Hippocampal formation (tissue), 2 donors: ENCODE measurements at regions not wholly inside any gene's neighbourhood (a gene's known extent, or its start where the extent isn't known, plus 50 kb on each side); places are given as distances from the start of the nearest gene placed in this dataset.

ENCODE experiments used
- DNase-seq, 2 donors: peaks; one replicate each; lab custom pipeline; 2025; lab: John Stamatoyannopoulos, UW

- no peak for DNase-seq
These were observed 52.1 kb upstream of the DIPK1A start for GRCh38 chr1:93013145-93014065.

DNA sequence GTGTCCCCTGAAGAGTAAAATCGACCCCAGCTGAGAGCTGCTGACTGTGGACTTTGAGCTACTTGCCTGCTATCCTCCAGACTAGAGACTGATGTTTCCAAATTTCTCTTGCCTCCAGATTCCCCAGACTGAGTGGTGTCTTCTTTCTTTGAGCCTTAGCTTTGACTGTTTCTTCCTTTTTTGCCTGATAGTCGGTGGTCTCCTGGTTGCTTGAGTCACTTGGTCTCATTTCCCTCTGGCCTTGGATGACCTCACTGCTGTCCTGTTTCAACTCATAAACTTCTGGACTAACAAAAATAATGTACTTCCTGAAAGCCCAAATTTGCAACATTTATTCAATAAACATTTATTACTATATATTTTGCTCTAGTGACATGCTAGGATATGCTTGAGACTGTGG, 52.9 kb upstream of the DIPK1A start:
- DNase-seq: no peak

GRCh38 chr1:93015590-93015989, 54.3 kb upstream of the DIPK1A start:
- DNase-seq: no peak

DNA sequence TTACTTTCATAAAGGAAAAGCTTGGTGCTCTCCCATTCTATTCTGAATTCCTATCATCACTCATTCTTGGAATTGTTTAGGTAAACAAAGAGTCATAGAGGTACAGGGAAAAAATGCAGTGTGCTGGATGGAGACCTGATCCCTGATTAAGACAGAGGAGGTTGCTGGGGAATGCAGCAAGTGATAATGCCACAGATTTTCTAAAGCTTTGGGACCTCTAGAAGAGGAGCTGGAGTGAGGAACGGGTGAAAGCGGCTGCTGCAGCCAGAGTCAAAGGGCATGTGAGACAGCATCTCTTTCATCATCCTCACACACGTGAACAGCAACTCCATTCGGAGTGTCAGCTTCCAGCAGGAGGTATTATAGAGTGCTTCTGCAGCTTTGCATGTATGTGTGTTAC, 54.9 kb upstream of the DIPK1A start:
- DNase-seq: no peak

DNA sequence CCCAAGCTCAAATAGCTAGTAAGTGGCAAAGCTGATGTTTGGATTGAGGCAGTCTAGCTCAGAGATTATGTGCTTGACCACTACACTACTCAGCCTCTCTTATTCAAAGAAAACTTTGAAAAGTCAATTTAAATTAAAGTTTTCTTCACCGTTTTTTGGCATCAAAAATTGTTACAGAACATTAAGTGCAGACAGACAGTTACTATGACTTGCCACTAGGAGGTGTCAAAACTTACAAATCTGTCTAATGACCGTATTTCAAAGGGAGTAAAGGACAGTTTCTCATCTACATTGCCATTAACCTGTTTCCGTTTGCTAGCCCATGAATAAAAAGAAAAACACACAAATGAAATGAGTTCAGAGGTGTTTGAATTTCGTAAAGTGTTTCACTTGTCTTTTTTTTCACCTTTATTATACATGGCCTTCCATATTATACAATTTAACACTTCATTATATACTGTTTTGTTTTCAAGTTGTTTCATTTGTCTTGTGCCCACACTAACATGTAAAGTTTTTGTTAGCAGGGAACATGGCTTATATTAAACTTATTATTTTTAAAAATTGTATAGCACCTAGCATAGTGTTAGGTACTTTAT, 57.4 kb upstream of the MTF2 start:
- peak in 1 of 2 donors; percentile 55 for DNase-seq

- no peak for DNase-seq
These were observed 56.5 kb upstream of the MTF2 start for GRCh38 chr1:93022580-93022979.

DNA sequence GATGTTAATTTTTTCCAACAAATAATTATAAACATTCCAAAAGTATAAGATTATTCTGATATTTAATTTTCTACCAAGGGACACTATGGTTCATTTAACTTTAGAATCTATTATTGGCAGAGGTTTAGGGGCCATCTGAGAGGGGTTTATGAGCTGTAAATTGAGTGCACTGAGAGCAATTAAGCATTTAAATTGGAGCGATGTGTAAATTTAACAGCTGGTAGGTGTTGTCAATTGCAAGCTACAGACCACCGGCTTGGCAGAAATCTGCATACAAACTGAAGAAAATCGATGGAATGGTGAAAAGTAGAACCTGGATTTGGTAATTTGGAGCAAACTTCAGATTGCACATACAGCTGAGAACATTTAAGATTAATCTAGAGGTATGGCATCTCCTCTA, 55.8 kb upstream of the MTF2 start:
- no peak for DNase-seq

DNA sequence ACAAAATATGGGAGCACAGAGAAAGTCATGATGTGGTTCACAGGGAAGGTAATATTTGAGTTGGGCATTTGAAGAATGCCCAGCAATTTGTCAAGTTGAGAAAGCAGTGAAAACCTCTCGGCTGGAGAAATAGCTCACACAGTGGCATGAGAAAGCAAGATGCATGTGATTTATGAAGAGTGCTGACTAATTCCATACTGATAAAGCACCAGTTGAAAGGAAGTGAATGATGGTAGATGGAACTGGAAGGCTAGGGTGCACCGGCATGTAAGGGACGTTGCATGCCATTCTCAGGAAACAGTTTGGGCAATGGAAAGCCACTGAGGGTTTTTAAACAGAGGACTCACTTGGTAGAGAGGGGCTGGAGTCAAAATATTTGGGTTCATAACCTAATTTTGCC, 53.5 kb upstream of the MTF2 start:
- no peak for DNase-seq

- no peak for DNase-seq
These were observed 50.5 kb upstream of the MTF2 start for GRCh38 chr1:93028542-93028941.
